GM18868 (cell line): ENCODE measurements at regions not wholly inside any gene's neighbourhood (a gene's known extent, or its start where the extent isn't known, plus 50 kb on each side); places are given as distances from the start of the nearest gene placed in this dataset.
"Not testable (repeated sequence)": the region's sequence is repeated elsewhere in the genome, so short reads cannot be mapped to it uniquely, and the experiment has no call there.

Source experiments
- ATAC-seq: cut with Tn5 transposase; IDR thresholded peaks from one replicate; pipeline ENCODE4 v1.9.1; 2021; ENCODE audit warnings: mild to moderate bottlenecking, moderate library complexity; ENCODE audit not compliant: unreplicated experiment

DNA sequence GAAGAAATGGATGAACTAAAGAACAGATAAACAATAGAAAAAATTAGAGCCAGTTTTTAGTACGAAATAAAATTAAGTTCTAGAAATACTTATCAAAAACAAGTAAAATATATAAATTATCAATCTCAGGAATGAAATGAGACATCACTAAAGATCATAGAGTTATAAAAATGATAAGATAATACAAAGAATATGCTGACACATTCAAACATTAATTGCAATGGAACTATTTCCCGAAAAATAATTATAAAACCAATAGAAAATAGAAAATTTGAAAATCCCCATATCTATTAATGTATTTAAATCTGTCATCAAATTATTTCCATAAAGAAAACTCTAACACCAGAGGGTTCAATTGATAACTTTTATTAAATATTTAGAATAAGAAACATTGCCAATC lies 458.1 kb upstream of the MBL2 start:
- ATAC-seq, result no peak

DNA sequence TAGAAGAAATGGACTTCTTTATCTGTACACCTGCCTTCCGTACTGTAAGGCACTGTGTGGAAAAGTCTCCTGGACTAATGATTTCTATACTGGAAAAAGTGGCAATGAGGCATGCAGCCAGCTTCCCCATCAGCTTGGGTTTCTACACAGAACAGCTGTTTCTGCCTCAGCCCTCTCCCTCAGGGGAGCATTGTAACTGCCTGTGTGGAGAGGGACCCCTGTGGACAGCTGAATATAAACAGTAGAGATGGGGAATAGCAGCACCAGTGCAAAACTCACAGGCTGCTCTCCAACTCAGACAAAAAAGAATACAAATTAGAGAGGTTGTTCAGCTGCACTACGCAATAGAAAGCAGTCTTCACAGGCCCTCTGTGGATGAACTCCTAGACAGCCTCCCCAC lies 451.3 kb upstream of the MBL2 start:
- no peak for ATAC-seq

DNA sequence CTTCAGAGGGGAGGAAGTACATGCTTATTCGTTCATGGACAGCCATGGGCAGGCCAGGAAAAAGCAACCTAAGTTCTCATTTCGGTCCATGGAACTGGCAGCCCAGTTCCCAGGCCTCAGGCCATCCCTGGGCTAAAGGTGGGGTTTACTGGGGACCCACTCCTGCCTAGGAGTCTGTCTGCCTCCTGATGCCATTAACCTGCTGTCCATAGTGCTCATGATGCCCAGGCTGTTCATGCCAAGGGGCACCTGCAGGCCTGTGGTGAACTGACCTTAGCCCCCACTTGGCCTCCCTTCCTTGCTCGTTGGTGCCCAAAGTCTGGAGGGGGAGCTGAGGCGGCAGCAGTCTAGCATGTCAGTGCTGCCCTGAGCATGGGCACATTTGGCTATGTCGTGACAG lies 450.2 kb upstream of the MBL2 start:
- ATAC-seq, result no peak

DNA sequence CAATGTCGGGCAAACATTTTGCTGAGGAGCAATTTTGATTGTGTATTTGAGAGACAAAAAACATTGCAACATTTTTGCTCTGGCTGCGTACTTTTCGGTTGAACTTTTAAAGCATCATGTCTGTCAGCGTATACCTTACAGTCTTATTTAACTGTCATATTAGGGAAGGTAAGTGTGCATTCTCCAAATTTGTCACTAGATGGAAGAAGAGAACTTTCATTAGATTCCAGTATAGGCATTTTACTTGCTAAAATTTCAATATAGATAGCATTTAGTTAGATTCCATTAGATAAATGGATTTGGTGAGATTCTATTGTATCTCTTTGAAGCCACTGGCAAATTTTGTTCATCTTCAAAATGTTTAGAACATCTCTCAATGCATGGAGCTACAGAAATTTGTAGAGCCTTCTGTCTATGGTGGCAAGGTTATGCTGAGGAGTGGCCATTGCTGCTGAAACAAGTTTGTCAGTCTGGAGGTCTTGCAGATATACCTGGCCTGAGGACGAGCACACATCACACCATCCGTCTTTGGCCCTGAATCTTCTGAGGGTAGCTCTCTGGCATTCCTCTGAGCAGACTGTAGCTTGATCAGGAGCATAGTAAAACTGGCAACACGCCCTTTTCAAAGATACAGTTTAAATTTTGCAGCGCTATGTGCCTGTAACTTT lies 437.5 kb upstream of the MBL2 start:
- ATAC-seq, result peak; percentile 66

DNA sequence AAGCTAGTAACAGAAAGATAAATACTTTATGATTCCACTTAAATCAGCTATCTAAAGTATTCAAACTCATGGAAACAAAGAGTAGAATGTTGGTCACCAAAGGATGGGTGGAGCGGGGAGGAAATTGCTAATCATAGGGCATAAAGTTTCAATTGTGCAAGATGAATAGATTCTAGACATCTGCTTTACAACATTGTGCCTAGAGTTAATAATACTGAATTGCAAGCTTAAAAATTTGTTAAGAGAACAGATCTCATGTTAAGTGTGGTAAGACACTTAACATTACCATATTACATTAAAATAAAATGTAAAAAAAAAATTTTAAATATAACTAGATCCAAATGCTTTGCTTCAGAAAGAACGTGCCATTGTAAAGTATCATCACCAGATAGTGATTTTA lies 411.1 kb upstream of the MBL2 start:
- no peak for ATAC-seq

DNA sequence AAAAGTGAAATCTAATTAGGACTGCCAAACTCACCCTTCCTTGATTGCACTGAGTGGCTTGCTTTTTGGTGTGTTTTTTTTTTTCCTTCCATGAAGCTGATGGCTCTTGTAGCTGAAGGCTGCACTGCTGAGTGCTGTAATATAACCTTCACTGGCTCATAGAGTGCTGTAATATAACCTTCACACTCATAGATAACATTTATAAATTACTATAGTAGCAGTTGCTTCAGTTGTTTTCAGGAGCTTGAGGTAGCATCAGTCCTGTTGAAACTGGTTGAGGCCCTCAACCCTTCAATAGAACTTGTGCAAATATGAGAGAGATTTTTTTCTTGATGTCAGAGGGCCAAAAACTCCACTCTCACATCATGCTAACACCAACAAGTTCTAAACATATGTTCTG lies 404.9 kb upstream of the MBL2 start:
- ATAC-seq, result no peak

DNA sequence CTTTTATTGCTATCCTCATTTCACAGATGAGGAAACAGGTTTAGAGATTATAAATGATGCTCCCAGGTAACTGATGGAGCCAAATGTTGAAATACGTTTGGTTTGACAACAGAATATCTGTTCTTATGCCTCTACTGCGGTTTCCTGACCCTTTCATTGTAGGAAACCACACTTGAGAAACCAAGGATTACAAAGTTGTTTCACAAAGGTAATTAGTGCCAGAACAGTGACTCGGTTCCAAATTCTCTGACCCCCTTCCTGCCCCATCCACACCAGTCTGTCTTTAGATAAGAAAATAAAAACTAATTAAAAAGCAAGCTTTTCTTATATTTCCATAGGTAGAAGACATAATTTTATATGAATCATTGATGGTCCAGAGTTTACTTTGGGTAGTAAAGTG lies 393.7 kb upstream of the MBL2 start:
- ATAC-seq, result peak; percentile 63

DNA sequence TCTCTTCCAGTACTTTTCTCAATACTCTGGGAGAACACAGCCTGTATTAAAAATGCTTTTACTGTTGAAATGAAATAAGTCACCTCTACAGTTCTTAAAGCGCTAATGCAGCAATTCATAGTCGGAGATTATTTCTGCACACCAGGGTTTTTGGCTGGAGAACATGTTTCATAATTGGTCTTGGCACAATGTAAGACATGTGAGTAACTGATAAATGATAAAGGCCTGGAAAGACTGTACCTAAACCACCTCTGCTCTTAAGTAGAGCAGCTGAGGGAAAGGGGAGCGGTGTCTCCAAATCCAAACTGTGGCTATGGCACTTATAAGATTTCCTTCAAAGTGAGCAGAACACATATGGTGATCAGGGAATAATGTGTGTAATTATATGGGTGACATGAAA lies 390.3 kb upstream of the MBL2 start:
- ATAC-seq, result no peak

DNA sequence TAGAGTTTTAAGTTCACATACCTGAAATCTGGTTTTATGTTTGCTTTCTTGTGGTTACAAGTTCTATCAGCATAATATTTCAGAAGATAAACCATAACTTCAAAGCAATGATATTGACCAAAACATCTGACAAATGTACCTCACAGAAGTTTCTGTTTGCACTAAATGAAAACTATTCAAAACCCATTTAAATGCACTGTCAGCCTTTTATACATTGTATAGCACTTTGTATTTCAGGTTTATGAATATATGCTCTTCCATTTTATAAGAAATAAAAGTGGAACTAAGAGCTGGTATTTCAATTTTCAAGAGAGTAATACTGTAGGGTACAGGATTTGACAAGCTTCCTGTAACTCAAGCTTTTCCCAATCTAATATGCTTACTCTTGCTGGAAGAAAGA lies 388.6 kb upstream of the MBL2 start:
- no peak for ATAC-seq

DNA sequence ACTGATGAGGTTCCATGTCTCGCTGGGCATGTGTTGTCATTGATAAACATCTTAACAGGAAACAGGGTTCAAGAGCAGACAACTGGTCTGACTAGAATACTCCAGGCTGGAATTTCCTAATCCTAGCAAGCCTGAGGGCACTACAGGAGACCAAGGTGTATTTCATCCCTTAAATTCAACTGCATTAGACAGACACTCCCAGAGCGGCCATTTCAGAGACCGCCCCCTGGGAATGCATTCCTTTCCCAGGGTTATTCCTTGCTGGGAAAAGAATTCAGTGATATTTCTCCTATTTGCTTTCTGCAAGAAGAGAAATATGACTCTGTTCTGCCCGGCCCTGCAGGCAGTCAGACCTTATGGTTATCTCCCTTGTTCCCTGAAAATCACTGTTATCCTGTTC lies 383.1 kb upstream of the MBL2 start:
- not testable (repeated sequence) for ATAC-seq

DNA sequence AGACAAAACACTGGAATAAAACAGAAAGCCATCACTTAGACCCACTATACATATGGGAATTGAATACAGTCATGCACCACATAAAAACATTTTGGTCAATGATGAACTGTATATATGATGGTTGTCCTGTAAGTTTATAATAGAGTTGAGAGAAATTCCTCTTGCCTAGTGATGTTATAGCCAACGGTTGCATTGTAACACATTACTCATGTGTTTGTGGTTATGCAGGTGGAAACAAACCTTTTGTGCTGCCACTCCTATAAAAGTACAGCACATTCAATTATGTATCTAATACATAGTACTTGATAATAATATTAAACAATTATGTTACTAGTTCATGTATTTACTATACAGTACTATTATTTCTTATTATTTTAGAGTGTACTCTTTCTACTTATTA lies 381.2 kb upstream of the MBL2 start:
- ATAC-seq, result no peak

DNA sequence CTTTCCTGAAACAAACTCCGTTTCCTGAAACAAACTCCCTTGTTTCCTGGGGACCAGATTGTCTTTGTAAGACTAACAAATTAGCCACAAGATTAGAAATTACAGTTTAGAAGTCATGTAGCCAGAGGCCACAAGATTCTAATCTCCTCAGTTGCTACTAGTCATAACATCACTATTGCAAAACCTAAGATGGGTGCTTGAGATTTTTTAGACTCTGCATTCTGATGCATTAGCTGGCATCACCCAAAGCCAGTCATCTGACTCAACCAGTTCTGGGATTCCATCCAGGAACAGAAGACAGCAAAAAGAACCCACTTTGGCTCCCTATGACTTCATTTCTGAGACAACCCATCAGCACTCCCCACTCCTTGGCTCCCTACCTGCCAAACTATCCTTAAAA lies 367.9 kb upstream of the MBL2 start:
- no peak for ATAC-seq

DNA sequence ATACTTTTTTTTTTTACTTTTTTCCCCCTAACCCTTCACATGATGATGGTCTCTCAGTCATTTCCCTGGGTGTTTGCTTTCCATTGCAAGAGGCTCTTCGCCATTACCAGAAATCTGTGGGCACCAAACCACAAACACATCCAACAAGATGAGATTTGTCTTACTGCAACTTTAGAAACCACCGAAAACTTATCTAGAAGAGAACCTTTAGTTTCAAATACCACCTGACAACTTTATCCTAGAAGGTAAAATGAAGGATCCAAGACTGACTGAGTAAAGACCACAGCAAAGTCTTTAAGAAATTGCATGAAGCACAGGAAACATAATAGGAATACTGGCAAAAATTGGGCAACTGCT lies 363.3 kb upstream of the MBL2 start:
- no peak for ATAC-seq

DNA sequence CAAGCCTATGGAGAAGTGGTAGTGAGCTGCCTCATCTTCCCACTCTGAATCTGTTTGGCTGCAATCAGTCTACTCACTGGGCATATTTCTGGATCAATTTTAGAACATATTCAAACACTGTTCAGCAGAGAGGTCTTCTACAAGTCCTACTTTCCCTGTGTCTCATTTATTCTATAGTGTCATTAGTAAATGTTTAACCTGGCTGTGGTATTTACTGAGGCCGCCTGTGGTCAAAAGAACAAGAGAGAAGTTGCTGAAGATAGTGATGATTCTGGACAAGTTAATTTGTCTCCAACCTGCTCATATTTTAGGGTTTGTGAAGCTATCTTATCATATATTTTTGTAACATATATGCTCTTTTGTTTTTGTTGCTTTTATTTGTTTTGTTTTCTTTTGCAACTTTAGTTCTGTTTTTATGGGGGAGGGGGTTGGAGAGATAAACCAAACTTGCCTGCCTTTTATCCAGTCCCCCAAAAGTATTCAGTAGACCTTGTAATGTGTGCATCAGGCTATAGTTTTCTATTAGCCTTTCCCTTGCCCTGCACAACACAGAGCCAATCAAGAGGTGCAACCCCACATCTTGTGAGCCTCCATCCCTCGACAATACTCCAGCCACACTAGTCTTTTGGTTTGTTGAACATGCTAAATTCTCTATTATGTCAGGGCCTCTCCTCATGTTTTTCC lies 362.8 kb upstream of the MBL2 start:
- no peak for ATAC-seq

DNA sequence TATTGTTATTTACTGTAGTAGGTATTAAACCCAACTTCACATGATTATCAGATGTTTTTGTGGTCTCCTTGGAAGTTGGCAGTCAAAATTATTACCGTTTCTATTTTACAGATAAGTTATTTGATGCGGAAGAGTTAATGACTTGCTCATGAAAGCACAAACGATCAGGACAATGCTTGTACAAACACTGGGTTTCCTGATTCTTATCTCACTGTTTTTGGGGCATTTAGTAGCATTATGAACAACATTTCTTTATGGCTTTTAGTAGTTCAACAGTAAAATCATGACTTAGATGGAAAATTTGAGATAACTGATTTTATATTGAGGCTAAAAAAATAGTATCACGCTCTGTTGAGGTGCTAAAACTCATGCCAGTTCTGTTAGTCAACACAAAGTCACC lies 361.5 kb upstream of the MBL2 start:
- no peak for ATAC-seq

DNA sequence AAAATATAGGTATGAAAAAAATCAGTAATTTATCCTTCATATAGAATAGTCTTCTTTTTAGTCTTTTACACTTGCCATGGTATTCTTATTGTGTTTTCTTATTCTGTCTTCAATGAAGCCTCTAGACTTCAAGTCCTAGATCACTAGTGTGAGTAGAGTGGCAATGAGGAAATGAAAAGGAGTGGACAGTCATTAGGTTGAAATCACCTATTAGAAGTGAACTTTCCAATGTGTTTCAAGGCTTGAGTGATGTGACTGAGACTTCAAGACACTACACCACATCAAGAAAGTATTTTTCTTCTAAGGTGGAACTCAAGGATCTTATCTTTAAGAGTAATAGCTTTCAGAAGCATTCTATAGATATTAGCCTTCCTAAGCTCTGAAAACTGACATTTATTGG lies 357.8 kb upstream of the MBL2 start:
- peak; percentile 58 for ATAC-seq

DNA sequence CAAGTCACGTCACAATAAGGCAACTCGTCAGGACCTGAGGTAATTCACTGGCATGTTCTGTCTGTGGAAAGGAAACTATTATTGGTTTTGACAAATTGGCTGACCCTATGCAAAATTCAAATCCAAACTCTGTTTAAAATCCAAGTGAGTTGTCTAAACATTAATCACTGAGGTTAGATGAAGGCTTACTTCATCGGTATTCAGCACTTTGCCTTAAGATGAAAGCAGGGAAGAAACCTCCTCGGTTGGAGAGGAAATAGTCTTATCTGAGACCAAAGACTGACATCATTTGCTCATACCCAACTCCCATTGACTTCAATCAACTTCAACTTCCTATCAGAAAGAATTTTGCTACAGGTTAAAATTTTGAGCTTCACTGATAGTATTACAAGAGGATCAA lies 355.1 kb upstream of the MBL2 start:
- ATAC-seq, result no peak

DNA sequence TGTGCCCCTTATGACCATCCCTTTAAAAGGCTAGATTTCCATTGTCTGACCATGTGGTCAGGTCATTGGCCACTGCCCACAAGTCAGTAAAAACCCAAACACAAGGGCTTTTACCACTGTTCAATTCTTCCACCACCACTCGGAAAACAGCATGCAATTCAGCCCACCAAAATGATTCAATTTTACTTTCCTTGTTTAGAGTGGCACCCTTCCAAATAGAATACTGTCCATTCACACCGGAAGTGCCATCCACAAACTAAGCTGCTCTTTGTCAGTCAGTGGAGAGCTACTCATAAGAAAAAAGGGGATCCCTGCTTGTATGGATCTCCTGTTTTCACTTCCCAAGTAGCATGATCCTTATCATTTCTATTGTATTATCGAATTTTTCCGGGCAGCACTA lies 350.7 kb upstream of the MBL2 start:
- no peak for ATAC-seq

DNA sequence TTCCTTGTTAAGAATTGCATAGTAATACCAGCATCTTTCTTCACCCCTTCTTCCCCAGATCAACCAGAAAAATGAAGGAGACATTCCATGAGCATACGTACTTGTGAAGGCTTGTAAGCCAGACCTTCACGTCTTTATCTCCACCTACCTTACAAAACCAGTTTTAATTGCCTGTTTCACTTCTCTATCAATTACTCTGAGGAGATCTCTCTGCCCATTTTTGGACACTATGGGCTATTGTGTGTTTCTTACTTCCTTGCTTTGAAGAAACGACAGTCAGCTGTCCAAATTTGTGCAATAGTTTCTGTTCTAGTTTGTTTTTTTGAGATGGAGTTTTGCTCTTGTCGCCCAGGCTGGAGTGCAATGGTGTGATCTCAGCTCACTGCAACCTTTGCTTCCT lies 349.7 kb upstream of the MBL2 start:
- ATAC-seq, result peak; percentile 87

DNA sequence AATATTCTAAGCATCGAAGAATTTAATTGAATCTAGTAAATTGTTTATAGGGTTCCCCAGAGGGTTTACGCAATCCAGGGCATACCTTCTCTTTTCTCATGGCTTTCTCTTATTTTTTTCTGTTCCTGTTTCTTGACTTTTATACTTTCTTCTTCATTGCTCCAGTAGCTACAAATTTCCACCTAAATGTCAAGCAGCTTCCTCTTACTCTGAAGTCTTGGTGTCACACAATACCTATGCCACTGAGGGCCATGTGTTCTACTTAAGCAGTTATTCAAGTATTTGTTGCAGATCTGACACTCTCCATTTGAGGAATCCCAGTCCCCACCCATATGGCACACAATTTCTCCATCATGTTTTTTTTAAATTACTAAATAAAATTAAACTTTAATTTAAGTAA lies 343.1 kb upstream of the MBL2 start:
- ATAC-seq, result no peak

DNA sequence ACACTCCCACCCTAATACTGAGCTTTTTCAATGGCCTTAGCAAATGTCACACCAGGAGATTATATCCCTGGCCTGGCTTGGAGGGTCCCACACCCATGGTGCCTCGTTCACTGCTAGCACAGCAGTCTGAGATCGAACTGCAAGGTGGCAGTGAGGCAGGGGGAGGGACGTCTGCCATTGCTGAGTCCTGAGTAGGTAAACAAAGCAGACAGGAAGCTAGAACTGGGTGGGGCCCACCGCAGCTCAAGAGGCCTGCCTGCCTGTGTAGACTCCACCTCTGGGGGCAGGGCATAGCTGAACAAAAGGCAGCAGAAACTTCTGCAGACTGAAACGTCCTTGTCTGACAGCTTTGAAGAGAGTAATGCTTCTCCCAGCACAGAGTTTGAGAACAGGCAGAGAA lies 338.9 kb upstream of the MBL2 start:
- no peak for ATAC-seq

DNA sequence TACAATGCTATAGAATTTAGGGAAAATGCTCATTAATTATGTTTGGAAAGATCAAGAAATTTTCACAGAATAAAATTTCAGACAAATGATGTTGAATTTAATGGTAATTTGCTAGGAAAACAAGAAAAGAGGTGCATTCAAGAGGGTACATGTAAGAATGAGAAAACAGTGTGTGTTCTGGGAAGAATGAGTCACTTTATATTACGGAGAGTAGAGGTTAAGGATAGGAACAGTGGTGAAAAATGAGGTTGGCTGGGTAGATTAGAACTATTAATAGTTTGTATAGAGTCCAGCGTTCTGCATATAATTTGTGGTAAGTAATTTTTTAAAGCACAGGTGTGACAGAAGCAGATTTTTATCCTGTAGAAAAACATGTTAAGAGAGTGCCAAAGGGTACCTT lies 336.7 kb upstream of the MBL2 start:
- ATAC-seq, result no peak

DNA sequence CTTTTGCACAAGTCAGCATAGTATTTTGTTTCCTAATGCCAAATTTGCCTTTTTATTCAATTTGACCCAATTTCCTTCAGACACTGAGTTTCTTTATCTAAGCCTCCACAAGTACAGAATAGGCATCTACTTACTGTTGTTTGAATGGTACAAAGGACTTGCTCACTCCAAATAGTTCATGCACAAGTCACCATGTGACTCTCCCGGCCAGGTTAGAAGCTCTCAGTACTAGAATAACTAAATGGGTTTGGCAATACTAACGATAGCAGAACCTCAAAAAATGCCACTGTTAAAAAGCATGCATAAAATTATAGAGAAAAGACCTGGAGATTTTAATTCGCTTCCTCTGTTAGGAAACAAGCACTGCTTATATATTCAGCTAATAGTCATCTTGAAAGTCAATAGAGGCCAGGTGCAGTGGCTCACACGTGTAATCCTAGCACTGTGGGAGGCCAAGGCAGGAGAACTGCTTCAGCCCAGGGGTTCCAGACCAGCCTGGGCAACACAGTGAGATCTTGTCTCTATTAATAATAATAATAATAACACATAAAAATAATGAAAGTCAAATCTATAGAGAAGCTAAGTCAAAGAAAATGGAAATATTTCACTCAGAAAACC lies 335.8 kb upstream of the MBL2 start:
- peak; percentile 79 for ATAC-seq
